Prostate gland (tissue), 2 donors: ENCODE measurements at regions not wholly inside any gene's neighbourhood (a gene's known extent, or its start where the extent isn't known, plus 50 kb on each side); places are given as distances from the start of the nearest gene placed in this dataset.

Source experiments
- CTCF ChIP-seq, 4 experiments: fragments of 200-600 bp in 2 of 4; fragments of 450-650 bp in 2 of 4; sonication (generic) in 2 of 4; IDR thresholded peaks; 1 replicate in 3 of 4; 2 replicates in 1 of 4; pipeline ENCODE4 v1.5.1; 2016 to 2019; ENCODE audit warnings: antibody characterized with exemption in 4 of 4, mild to moderate bottlenecking in 2 of 4, moderate library complexity in 2 of 4
- POLR2A ChIP-seq: fragments of 450-650 bp; IDR thresholded peaks from one replicate; pipeline ENCODE4 v1.6.1; 2016; ENCODE audit warnings: antibody characterized with exemption, mild to moderate bottlenecking
- POLR2AphosphoS5 ChIP-seq: sonication (generic); formaldehyde crosslinking; IDR thresholded peaks from one replicate; pipeline ENCODE4 v1.6.1; 2017; ENCODE audit warnings: antibody characterized with exemption

- TF ChIP-seq CTCF (IDR thresholded peaks at IDR 0.05), result no peak
- no peak for TF ChIP-seq POLR2A
- no peak for TF ChIP-seq POLR2AphosphoS5
Observed at GRCh38 chr11:70493891-70494290, 95.6 kb downstream of the CTTN start.
